ENCODE measurements at regions not wholly inside any gene's neighbourhood (a gene's known extent, or its start where the extent isn't known, plus 50 kb on each side); places are given as distances from the start of the nearest gene placed in this dataset.

GRCh38 chr7:97512441-97513207, 219.3 kb upstream of the TAC1 start:
- no peak for FAIRE-seq

More at GRCh38 chr7:97512441-97513207, 219.3 kb upstream of the TAC1 start:
- POLR2A ChIA-PET (ENCODE audit: partially characterized antibody): interaction anchor here (0.6 kb wide), 1 partner anchor 10 kb away, joined by 3 read pairs; no protein-coding TSS in a partner anchor
- H2BK5ac ChIP-seq (ENCODE audit: low read depth, low read length): no peak overlapping the region
- no peaks in the 10 kb centered on the region for H4K20me1 ChIP-seq (replicated peaks in 1 of 2; ENCODE audit: control insufficient read depth in 1 of 2, insufficient read depth in 2 of 2, low read length in 2 of 2)
- H3K79me2 ChIP-seq (ENCODE audit: control insufficient read depth in 1 of 2, insufficient read depth in 2 of 2, low read length in 2 of 2): no peaks in the 10 kb centered on the region
- H2BK12ac ChIP-seq (ENCODE audit: low read depth, low read length): no peak overlapping the region
- H3K18ac ChIP-seq (ENCODE audit: extremely low read depth, low read length): no peak overlapping the region
- H2BK20ac ChIP-seq (ENCODE audit: low read length): no peak overlapping the region
- no peaks in the 10 kb centered on the region for H3K27me3 ChIP-seq (replicated peaks in 1 of 4; ENCODE audit: control insufficient read depth in 3 of 4, extremely low read depth in 1 of 4, insufficient read depth in 3 of 4, low read length in 3 of 4)
- no peak overlapping the region for H3K4me3 ChIP-seq (ENCODE audit: extremely low read depth in 1 of 4, insufficient read depth in 2 of 4, low read depth in 3 of 4, low read length in 4 of 4)
- CTCF ChIA-PET (ENCODE audit: partially characterized antibody): interaction anchor here (1.0 to 1.9 kb wide), 5 partner anchors 9 to 332 kb away, joined by 3 to 6 read pairs (median 3); no protein-coding TSS in a partner anchor
- H3K4me2 ChIP-seq (ENCODE audit: insufficient read depth in 1 of 2, low read depth in 2 of 2, low read length in 2 of 2): no peak overlapping the region
- H4K8ac ChIP-seq (ENCODE audit: extremely low read depth, insufficient read depth, low read length): no peak overlapping the region
- TF ChIP-seq CTBP2 (IDR thresholded peaks at IDR 0.05; ENCODE audit: borderline replicate concordance, insufficient read depth, insufficient read length, low read length): no peak
- no peak for TF ChIP-seq SP4 (IDR thresholded peaks at IDR 0.05; ENCODE audit: low read length)
- TF ChIP-seq TAF1 (IDR thresholded peaks at IDR 0.05; ENCODE audit: low read depth, low read length): no peak
- TF ChIP-seq HDAC6 (IDR thresholded peaks at IDR 0.05; ENCODE audit: low read depth, low read length): no peak
- no peak for TF ChIP-seq CBX5 (IDR thresholded peaks at IDR 0.05; ENCODE audit: low read depth, low read length)
- no peak overlapping the region for H2AK5ac ChIP-seq (ENCODE audit: low read depth, low read length)
- H3K56ac ChIP-seq (replicated peaks; ENCODE audit: insufficient read length, low read depth, low read length): no peak overlapping the region
- H3K27ac ChIP-seq (ENCODE audit: low read depth, low read length): no peak overlapping the region
- no peak for DNase-seq (ENCODE audit: low read depth in 1 of 2, low spot score in 2 of 2)
- WGBS, 2 experiments (ENCODE audit: extremely low coverage in 1 of 2, insufficient coverage in 1 of 2, insufficient read length in 1 of 2, insufficient replicate concordance in 2 of 2, low coverage in 1 of 2, low lambda C conversion rate in 2 of 2, missing lambda C conversion rate in 1 of 2): 94% methylated on average over 3 of the region's 3 CpGs; no CpG with 5 or more reads in 1 of the 2 experiments
- no peaks in the 10 kb centered on the region for H3K36me3 ChIP-seq (ENCODE audit: control insufficient read depth in 2 of 4, insufficient read depth in 4 of 4, low read length in 3 of 4)
- no peak overlapping the region for H3K9ac ChIP-seq (replicated peaks in 1 of 4; ENCODE audit: extremely low read depth in 1 of 4, low read depth in 3 of 4, low read length in 3 of 4)
- H3K4me1 ChIP-seq (replicated peaks in 1 of 4; ENCODE audit: control insufficient read depth in 3 of 4, insufficient read depth in 4 of 4, low read length in 3 of 4): no peaks in the 10 kb centered on the region
- no peak overlapping the region for H3K14ac ChIP-seq (ENCODE audit: insufficient read length)
- H4K91ac ChIP-seq (replicated peaks; ENCODE audit: insufficient read length, low read length): no peak overlapping the region
- H3K4ac ChIP-seq (replicated peaks; ENCODE audit: insufficient read length, low read depth, low read length): no peak overlapping the region
- H4K5ac ChIP-seq (ENCODE audit: insufficient read length, low read depth, low read length): no peak overlapping the region
- H3K79me1 ChIP-seq (ENCODE audit: low read depth, low read length): no peaks in the 10 kb centered on the region
- H3K9me3 ChIP-seq (ENCODE audit: insufficient read depth in 2 of 2, low read depth in 1 of 2, low read length in 1 of 2): no peaks in the 10 kb centered on the region
- no peak overlapping the region for H3K23ac ChIP-seq (ENCODE audit: insufficient read length)
- no peak overlapping the region for H2BK120ac ChIP-seq (replicated peaks; ENCODE audit: low read depth, low read length)
- H2AFZ ChIP-seq (ENCODE audit: low read length): peak overlapping the region; percentile 69; the same call in 1 of the 2 replicates
- no peaks in the 10 kb centered on the region for H3K23me2 ChIP-seq (ENCODE audit: low read depth, low read length)
- no peak overlapping the region; the same call in 1 of the 2 replicates for H2BK15ac ChIP-seq (ENCODE audit: low read length)
